Activated naive CD8-positive, alpha-beta T cell treated with anti-CD3 and anti-CD28 coated beads, Interleukin-2, amount 50 U/mL, for 24 hours (primary cell): ENCODE measurements at regions not wholly inside any gene's neighbourhood (a gene's known extent, or its start where the extent isn't known, plus 50 kb on each side); places are given as distances from the start of the nearest gene placed in this dataset.

ENCODE experiments used
- ATAC-seq: fragments of 150-1000 bp; cut with Tn5 transposase; one replicate; pipeline ENCODE4 v1.10.0; 2021
- DNase-seq: peaks from one replicate; pipeline ENCODE4 v3.0.0; 2021
- H3K27ac Mint-ChIP-seq: one replicate; pipeline ENCODE4 v1.8.0; 2021; ENCODE audit warnings: mild to moderate bottlenecking, mixed read lengths
- H3K27me3 Mint-ChIP-seq: one replicate; pipeline ENCODE4 v1.8.0; 2021; ENCODE audit warnings: mixed read lengths
- H3K36me3 Mint-ChIP-seq: one replicate; pipeline ENCODE4 v1.8.0; 2021; ENCODE audit warnings: low read depth, mixed read lengths
- H3K4me1 Mint-ChIP-seq: one replicate; pipeline ENCODE4 v1.8.0; 2021; ENCODE audit warnings: mixed read lengths
- H3K4me3 Mint-ChIP-seq: one replicate; pipeline ENCODE4 v1.8.0; 2021; ENCODE audit warnings: mild to moderate bottlenecking, moderate library complexity, mixed read lengths
- H3K9me3 Mint-ChIP-seq: one replicate; pipeline ENCODE4 v1.8.0; 2021; ENCODE audit warnings: mixed read lengths

GRCh38 chr17:77733576-77734296 is 224.8 kb upstream of the TNRC6C start:
- Mint-ChIP-seq H3K4me3 (no peak overlapping the region), H3K27me3 (peaks cover 11% of the 10 kb centered on the region), H3K4me1 (no peaks in the 10 kb centered on the region), H3K27ac (no peak overlapping the region), H3K36me3 (peaks cover 5% of the 10 kb centered on the region), H3K9me3 (peaks cover 24% of the 10 kb centered on the region)
- no peak for DNase-seq
- no peak for ATAC-seq

- Mint-ChIP-seq H3K27ac (no peak overlapping the region), H3K4me1 (no peaks in the 10 kb centered on the region), H3K27me3 (peaks cover 11% of the 10 kb centered on the region), H3K9me3 (peaks cover 24% of the 10 kb centered on the region), H3K36me3 (peaks cover 5% of the 10 kb centered on the region), H3K4me3 (no peak overlapping the region)
- ATAC-seq = no peak
- no peak for DNase-seq
These were observed 224.0 kb upstream of the TNRC6C start for GRCh38 chr17:77734371-77735080.

DNA sequence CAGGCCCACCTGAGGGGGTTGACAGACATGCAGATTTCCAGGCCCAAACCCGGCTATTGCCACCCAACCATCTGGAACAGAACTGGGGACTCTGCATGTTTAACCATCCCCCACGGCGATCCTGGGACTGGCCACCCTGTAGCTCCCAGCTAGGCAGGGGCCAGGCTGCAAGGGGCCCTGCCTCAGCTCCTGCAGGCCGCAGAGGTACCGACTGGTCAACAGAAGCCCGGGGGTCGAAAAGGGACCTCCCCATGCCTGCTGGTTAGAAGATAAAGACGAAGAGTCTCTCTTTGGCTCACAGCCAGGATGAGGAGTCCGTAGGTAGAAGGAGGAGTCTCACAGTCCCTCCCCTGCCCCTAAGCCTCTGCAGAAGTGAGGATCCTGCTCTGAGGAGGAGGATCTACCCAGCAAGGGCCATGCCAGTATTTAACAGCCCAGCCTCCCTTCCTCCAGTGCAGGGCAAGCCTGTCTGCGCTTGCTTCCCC is 223.4 kb upstream of the TNRC6C start:
- H3K4me3 Mint-ChIP-seq = no peak overlapping the region
- no peak for DNase-seq
- no peak overlapping the region for H3K27ac Mint-ChIP-seq
- peaks cover 24% of the 10 kb centered on the region for H3K9me3 Mint-ChIP-seq
- no peaks in the 10 kb centered on the region for H3K4me1 Mint-ChIP-seq
- ATAC-seq = no peak
- H3K36me3 Mint-ChIP-seq = peaks cover 5% of the 10 kb centered on the region
- H3K27me3 Mint-ChIP-seq = peaks cover 11% of the 10 kb centered on the region

GRCh38 chr17:77735566-77736198 is 222.8 kb upstream of the TNRC6C start:
- Mint-ChIP-seq H3K27ac (no peak overlapping the region), H3K4me3 (no peak overlapping the region), H3K9me3 (peaks cover 20% of the 10 kb centered on the region)

DNA sequence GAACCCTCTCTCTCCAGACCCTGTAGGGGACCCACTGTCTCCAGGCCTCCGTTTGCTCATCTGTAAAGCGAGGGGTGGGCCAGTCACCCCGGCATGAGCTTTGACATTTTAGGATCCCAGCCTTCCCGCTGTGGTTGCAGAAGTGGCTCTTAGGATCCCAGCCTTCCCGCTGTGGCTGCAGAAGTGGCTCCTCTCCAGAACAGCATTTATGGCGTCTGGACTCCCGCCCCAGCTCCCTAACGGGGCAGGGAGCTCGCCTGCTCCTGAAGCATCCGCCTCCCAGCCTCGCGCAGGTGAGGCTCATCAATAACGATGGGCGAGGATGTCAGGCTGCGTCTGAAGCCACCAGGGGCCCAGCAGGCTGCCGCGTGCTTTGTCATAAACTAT is 222.3 kb upstream of the TNRC6C start:
- no peak for DNase-seq
- peaks cover 5% of the 10 kb centered on the region for H3K36me3 Mint-ChIP-seq
- peaks cover 11% of the 10 kb centered on the region for H3K27me3 Mint-ChIP-seq
- H3K27ac Mint-ChIP-seq = no peak overlapping the region
- H3K9me3 Mint-ChIP-seq = peaks cover 20% of the 10 kb centered on the region
- no peaks in the 10 kb centered on the region for H3K4me1 Mint-ChIP-seq
- no peak overlapping the region for H3K4me3 Mint-ChIP-seq
- ATAC-seq = no peak

More at GRCh38 chr17:77735566-77736198, 222.8 kb upstream of the TNRC6C start:
- H3K27me3 Mint-ChIP-seq = peaks cover 11% of the 10 kb centered on the region
- H3K4me1 Mint-ChIP-seq = no peaks in the 10 kb centered on the region
- DNase-seq (no peak), ATAC-seq (no peak)
- H3K36me3 Mint-ChIP-seq = peaks cover 5% of the 10 kb centered on the region

DNA sequence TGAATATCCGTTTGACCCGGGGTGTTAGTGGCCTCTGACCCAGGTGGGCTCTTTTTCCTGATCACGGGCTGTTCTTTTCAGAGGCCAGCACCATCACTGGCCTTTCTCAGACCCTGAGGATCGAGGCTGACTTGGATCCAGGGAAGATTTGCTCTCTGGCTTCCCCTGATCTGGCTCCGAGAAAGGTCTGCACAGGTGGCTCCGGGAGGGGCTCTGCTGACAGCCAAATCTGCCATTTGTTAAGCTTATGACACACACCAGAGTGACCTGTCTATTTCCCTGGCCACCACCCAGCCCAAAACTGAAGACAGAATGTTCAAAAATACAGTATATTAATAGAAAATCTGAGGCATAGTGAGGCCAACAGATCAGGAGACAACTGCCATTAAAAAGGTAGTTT is 221.8 kb upstream of the TNRC6C start:
- Mint-ChIP-seq H3K4me3 (no peak overlapping the region), H3K36me3 (peaks cover 5% of the 10 kb centered on the region), H3K27me3 (peaks cover 11% of the 10 kb centered on the region), H3K4me1 (no peaks in the 10 kb centered on the region), H3K9me3 (peaks cover 20% of the 10 kb centered on the region), H3K27ac (no peak overlapping the region)
- no peak for ATAC-seq
- no peak for DNase-seq

DNA sequence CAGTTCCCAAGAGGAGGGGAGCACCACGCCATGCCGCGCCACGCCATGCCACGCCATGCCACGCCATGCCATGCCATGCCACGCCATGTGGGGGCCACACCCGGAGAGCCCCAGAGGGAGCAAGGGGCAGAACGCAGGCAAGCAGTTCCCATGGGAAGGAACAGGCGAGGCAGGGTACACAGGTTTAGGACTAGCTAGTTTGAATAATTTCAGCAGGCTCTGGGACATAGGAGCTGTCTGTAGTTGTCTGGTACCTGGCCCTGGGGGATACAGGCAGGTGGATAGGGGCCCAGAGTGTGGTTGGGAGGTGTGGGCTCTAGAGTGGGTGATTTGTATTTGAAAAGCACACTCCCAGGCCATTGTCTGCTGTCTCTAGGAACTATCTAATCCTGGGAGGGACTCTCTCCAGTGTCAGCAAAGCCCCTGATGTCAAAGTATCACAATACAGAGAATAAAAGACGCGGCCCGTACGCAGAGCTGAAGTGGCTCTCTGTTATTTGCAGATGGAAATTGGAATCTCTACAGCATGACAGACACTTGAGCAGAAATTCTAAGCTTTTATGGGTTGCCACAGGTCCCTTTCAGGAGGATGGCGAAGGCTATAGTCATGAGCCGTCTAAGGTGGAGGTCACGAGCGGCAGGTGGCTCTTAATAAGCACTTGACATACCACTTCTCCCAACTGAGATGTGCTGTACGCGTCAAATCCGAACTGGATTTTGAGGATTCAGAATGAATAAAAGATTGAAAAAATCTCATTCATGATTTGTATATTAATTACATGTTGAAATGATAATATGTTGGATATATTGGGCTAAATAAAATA is 220.8 kb upstream of the TNRC6C start:
- Mint-ChIP-seq H3K27me3 (peaks cover 10% of the 10 kb centered on the region), H3K4me1 (no peaks in the 10 kb centered on the region), H3K9me3 (peaks cover 12% of the 10 kb centered on the region), H3K4me3 (no peak overlapping the region), H3K36me3 (peaks cover 3% of the 10 kb centered on the region), H3K27ac (no peak overlapping the region)
- DNase-seq = no peak
- no peak for ATAC-seq

- Mint-ChIP-seq H3K27me3 (peaks cover 2% of the 10 kb centered on the region), H3K27ac (no peak overlapping the region), H3K4me1 (no peaks in the 10 kb centered on the region), H3K36me3 (no peaks in the 10 kb centered on the region), H3K9me3 (no peaks in the 10 kb centered on the region), H3K4me3 (no peak overlapping the region)
- no peak for DNase-seq
- no peak for ATAC-seq
These were observed 219.6 kb upstream of the TNRC6C start for GRCh38 chr17:77738751-77739531.

- no peaks in the 10 kb centered on the region for H3K36me3 Mint-ChIP-seq
- no peaks in the 10 kb centered on the region for H3K27me3 Mint-ChIP-seq
- H3K9me3 Mint-ChIP-seq = no peaks in the 10 kb centered on the region
- H3K27ac Mint-ChIP-seq = no peak overlapping the region
- H3K4me3 Mint-ChIP-seq = no peak overlapping the region
- ATAC-seq (no peak), DNase-seq (no peak)
- H3K4me1 Mint-ChIP-seq = no peaks in the 10 kb centered on the region
These were observed 218.0 kb upstream of the TNRC6C start for GRCh38 chr17:77740481-77740880.

GRCh38 chr17:77741109-77741508 is 217.4 kb upstream of the TNRC6C start:
- ATAC-seq (no peak), DNase-seq (peak; percentile 49)
- H3K9me3 Mint-ChIP-seq = no peaks in the 10 kb centered on the region
- no peaks in the 10 kb centered on the region for H3K4me1 Mint-ChIP-seq
- no peaks in the 10 kb centered on the region for H3K36me3 Mint-ChIP-seq
- H3K27ac Mint-ChIP-seq = no peak overlapping the region
- no peak overlapping the region for H3K4me3 Mint-ChIP-seq
- no peaks in the 10 kb centered on the region for H3K27me3 Mint-ChIP-seq

- Mint-ChIP-seq H3K27me3 (no peaks in the 10 kb centered on the region), H3K9me3 (no peaks in the 10 kb centered on the region), H3K4me1 (no peaks in the 10 kb centered on the region), H3K4me3 (no peak overlapping the region), H3K36me3 (no peaks in the 10 kb centered on the region), H3K27ac (no peak overlapping the region)
- ATAC-seq (no peak), DNase-seq (no peak)
These were observed 215.9 kb upstream of the TNRC6C start for GRCh38 chr17:77742579-77742978.

GRCh38 chr17:77744066-77744988 is 214.2 kb upstream of the TNRC6C start:
- Mint-ChIP-seq H3K27me3 (no peaks in the 10 kb centered on the region), H3K36me3 (no peaks in the 10 kb centered on the region), H3K4me3 (no peak overlapping the region), H3K27ac (no peak overlapping the region), H3K4me1 (no peaks in the 10 kb centered on the region), H3K9me3 (no peaks in the 10 kb centered on the region)
- DNase-seq = no peak
- no peak for ATAC-seq

- H3K9me3 Mint-ChIP-seq = no peaks in the 10 kb centered on the region
- no peaks in the 10 kb centered on the region for H3K27me3 Mint-ChIP-seq
- no peaks in the 10 kb centered on the region for H3K4me1 Mint-ChIP-seq
- DNase-seq = no peak
- no peak overlapping the region for H3K4me3 Mint-ChIP-seq
- no peak for ATAC-seq
- no peak overlapping the region for H3K27ac Mint-ChIP-seq
- H3K36me3 Mint-ChIP-seq = no peaks in the 10 kb centered on the region
These were observed 212.8 kb upstream of the TNRC6C start for GRCh38 chr17:77745702-77746101.
